GM23248 (cell line): ENCODE measurements at regions not wholly inside any gene's neighbourhood (a gene's known extent, or its start where the extent isn't known, plus 50 kb on each side); places are given as distances from the start of the nearest gene placed in this dataset.

ENCODE experiments used
- EZH2 ChIP-seq: fragments of 200-600 bp; sonication (generic); IDR thresholded peaks from 2 replicates; pipeline ENCODE4 v1.6.1; 2018; ENCODE audit warnings: antibody characterized with exemption, mild to moderate bottlenecking; ENCODE audit not compliant: insufficient read depth, poor library complexity, severe bottlenecking
- EZH2phosphoT487 ChIP-seq: fragments of 200-600 bp; sonication (generic); IDR thresholded peaks from 2 replicates; pipeline ENCODE4 v1.6.1; 2018; ENCODE audit warnings: antibody characterized with exemption, moderate library complexity, mild to moderate bottlenecking, low read depth; ENCODE audit not compliant: insufficient read depth

GRCh38 chr4:187085339-187085738, 361.7 kb upstream of the FAT1 start:
- TF ChIP-seq EZH2 (no peak), EZH2phosphoT487 (no peak)
